H1 (cell line): ENCODE measurements at regions not wholly inside any gene's neighbourhood (a gene's known extent, or its start where the extent isn't known, plus 50 kb on each side); places are given as distances from the start of the nearest gene placed in this dataset.

Source experiments
- CTCF ChIA-PET: fragments of 300-600 bp; sonication (Branson Sonifier 250); formaldehyde crosslinking; loops from one replicate; lab custom pipeline; 2021; ENCODE audit not compliant: partially characterized antibody; lab: Charles Lee
- POLR2A ChIA-PET: fragments of 300-600 bp; sonication (Branson Sonifier 250); formaldehyde crosslinking; loops from one replicate; lab custom pipeline; 2021; ENCODE audit warnings: inconsistent platforms; ENCODE audit not compliant: partially characterized antibody; lab: Charles Lee
- DNase-seq, 2 experiments: peaks; one replicate each; pipeline versions ENCODE4 v3.0.0 to v3.0.0-alpha.2; 2010 to 2022; ENCODE audit warnings: low spot score in 2 of 2, low read depth in 1 of 2, mixed read lengths in 1 of 2
- FAIRE-seq: peaks from 2 replicates; lab custom pipeline; 2011; peaks lifted over from hg19 to GRCh38; lab: Jason Lieb, UNC
- H2AFZ ChIP-seq: 2 replicates; pipeline ENCODE4 v1.8.1; 2012; ENCODE audit warnings: low read length, inconsistent platforms
- H2AK5ac ChIP-seq: 2 replicates; pipeline ENCODE4 v1.6.1; 2013; ENCODE audit warnings: low read depth, low read length
- H2BK120ac ChIP-seq: replicated peaks from 2 replicates; pipeline ENCODE3; 2013; ENCODE audit warnings: low read depth, low read length, inconsistent platforms
- H2BK12ac ChIP-seq: 2 replicates; pipeline ENCODE4 v1.6.1; 2013; ENCODE audit warnings: low read depth, low read length
- H2BK15ac ChIP-seq: 2 replicates; pipeline ENCODE4 v1.6.1; 2013; ENCODE audit warnings: low read length
- H2BK20ac ChIP-seq: 2 replicates; pipeline ENCODE4 v1.6.1; 2013; ENCODE audit warnings: low read length
- H2BK5ac ChIP-seq: 2 replicates; pipeline ENCODE4 v1.6.1; 2013; ENCODE audit warnings: low read depth, low read length
- H3K14ac ChIP-seq: 2 replicates; pipeline ENCODE4 v1.6.1; 2013; ENCODE audit warnings: inconsistent platforms; ENCODE audit not compliant: insufficient read length
- H3K18ac ChIP-seq: 2 replicates; pipeline ENCODE4 v1.6.1; 2013; ENCODE audit warnings: low read length; ENCODE audit errors: extremely low read depth
- H3K23ac ChIP-seq: 2 replicates; pipeline ENCODE4 v1.6.1; 2013; ENCODE audit warnings: inconsistent platforms; ENCODE audit not compliant: insufficient read length
- H3K23me2 ChIP-seq: 2 replicates; pipeline ENCODE4 v1.6.1; 2013; ENCODE audit warnings: low read depth, low read length
- H3K27ac ChIP-seq: 2 replicates; pipeline ENCODE4 v1.6.1; 2011; ENCODE audit warnings: low read depth, low read length, inconsistent platforms
- H3K27me3 ChIP-seq, 4 experiments: replicated peaks in 1 of 4; 1 replicate in 1 of 4; 2 replicates in 3 of 4; pipeline versions ENCODE4 v1.6.1 to v1.8.1; 2011 to 2013; ENCODE audit warnings: low read length in 3 of 4, mild to moderate bottlenecking in 3 of 4, inconsistent platforms in 2 of 4, mixed read lengths in 2 of 4, moderate library complexity in 1 of 4; ENCODE audit not compliant: control insufficient read depth in 3 of 4, insufficient read depth in 3 of 4; ENCODE audit errors: extremely low read depth in 1 of 4
- H3K36me3 ChIP-seq, 4 experiments: 2 replicates each; pipeline versions ENCODE4 v1.6.1 to v1.8.1; 2011 to 2013; ENCODE audit warnings: mild to moderate bottlenecking in 4 of 4, low read length in 3 of 4, moderate library complexity in 2 of 4, control low read depth in 1 of 4, inconsistent platforms in 1 of 4; ENCODE audit not compliant: insufficient read depth in 4 of 4, control insufficient read depth in 2 of 4
- H3K4ac ChIP-seq: replicated peaks from 2 replicates; pipeline ENCODE3; 2013; ENCODE audit warnings: low read length, low read depth, mixed read lengths, inconsistent platforms; ENCODE audit not compliant: insufficient read length
- H3K4me1 ChIP-seq, 4 experiments: replicated peaks in 1 of 4; 1 replicate in 1 of 4; 2 replicates in 3 of 4; pipeline versions ENCODE4 v1.6.1 to v1.8.1; 2011 to 2013; ENCODE audit warnings: low read length in 3 of 4, inconsistent platforms in 2 of 4, mixed read lengths in 1 of 4; ENCODE audit not compliant: insufficient read depth in 4 of 4, control insufficient read depth in 3 of 4
- H3K4me2 ChIP-seq, 2 experiments: 2 replicates each; pipeline versions ENCODE4 v1.6.1 to v1.8.1; 2011 to 2013; ENCODE audit warnings: low read depth in 2 of 2, low read length in 2 of 2, control low read depth in 1 of 2, inconsistent platforms in 1 of 2, mild to moderate bottlenecking in 1 of 2; ENCODE audit not compliant: insufficient read depth in 1 of 2
- H3K4me3 ChIP-seq, 4 experiments: fragments of 200-600, 300-600 bp in 1 of 4; sonication (generic), shearing (Covaris generic), sonication (Bioruptor Twin) in 1 of 4; 2 replicates each; pipeline versions ENCODE4 v1.5.1 to v1.8.1; 2011 to 2016; ENCODE audit warnings: low read length in 4 of 4, low read depth in 3 of 4, control low read depth in 2 of 4, inconsistent platforms in 2 of 4, mild to moderate bottlenecking in 2 of 4, mixed read lengths in 1 of 4, moderate library complexity in 1 of 4; ENCODE audit not compliant: insufficient read depth in 2 of 4; ENCODE audit errors: extremely low read depth in 1 of 4
- H3K56ac ChIP-seq: replicated peaks from 2 replicates; pipeline ENCODE3; 2013; ENCODE audit warnings: low read depth, mild to moderate bottlenecking, mixed read lengths, low read length, inconsistent platforms; ENCODE audit not compliant: insufficient read length
- H3K79me1 ChIP-seq: 2 replicates; pipeline ENCODE4 v1.6.1; 2013; ENCODE audit warnings: low read depth, low read length, control low read depth
- H3K79me2 ChIP-seq, 2 experiments: 2 replicates each; pipeline versions ENCODE4 v1.6.1 to v1.8.1; 2012 to 2013; ENCODE audit warnings: low read length in 2 of 2, mild to moderate bottlenecking in 2 of 2, inconsistent platforms in 1 of 2; ENCODE audit not compliant: insufficient read depth in 2 of 2, control insufficient read depth in 1 of 2
- H3K9ac ChIP-seq, 4 experiments: replicated peaks in 1 of 4; 1 replicate in 1 of 4; 2 replicates in 3 of 4; pipeline versions ENCODE4 v1.6.1 to v1.8.1; 2011 to 2013; ENCODE audit warnings: low read depth in 3 of 4, low read length in 3 of 4, control low read depth in 2 of 4, mild to moderate bottlenecking in 2 of 4, moderate library complexity in 2 of 4, inconsistent platforms in 1 of 4; ENCODE audit errors: extremely low read depth in 1 of 4
- H3K9me3 ChIP-seq, 2 experiments: 2 replicates each; pipeline versions ENCODE4 v1.6.1 to v1.8.1; 2012 to 2013; ENCODE audit warnings: mild to moderate bottlenecking in 2 of 2, moderate library complexity in 2 of 2, control low read depth in 1 of 2, inconsistent platforms in 1 of 2, low read depth in 1 of 2, low read length in 1 of 2, mixed read lengths in 1 of 2; ENCODE audit not compliant: insufficient read depth in 2 of 2
- H4K20me1 ChIP-seq, 2 experiments: replicated peaks in 1 of 2; 2 replicates each; pipeline versions ENCODE3 to v1.8.1; 2011 to 2013; ENCODE audit warnings: inconsistent platforms in 2 of 2, low read length in 2 of 2, mild to moderate bottlenecking in 1 of 2; ENCODE audit not compliant: insufficient read depth in 2 of 2, control insufficient read depth in 1 of 2
- H4K5ac ChIP-seq: 2 replicates; pipeline ENCODE4 v1.6.1; 2013; ENCODE audit warnings: low read length, low read depth, mixed read lengths, inconsistent platforms; ENCODE audit not compliant: insufficient read length
- H4K8ac ChIP-seq: 2 replicates; pipeline ENCODE4 v1.8.0; 2013; ENCODE audit warnings: mild to moderate bottlenecking, moderate library complexity, low read length, inconsistent platforms; ENCODE audit not compliant: insufficient read depth; ENCODE audit errors: extremely low read depth
- H4K91ac ChIP-seq: replicated peaks from 2 replicates; pipeline ENCODE3; 2013; ENCODE audit warnings: low read length, mixed read lengths, inconsistent platforms; ENCODE audit not compliant: insufficient read length
- CREB1 ChIP-seq: IDR thresholded peaks from 2 replicates; pipeline ENCODE4 v1.6.1; 2012; ENCODE audit warnings: inconsistent platforms
- RFX5 ChIP-seq: IDR thresholded peaks from 2 replicates; pipeline ENCODE4 v1.6.1; 2011; ENCODE audit warnings: low read depth, low read length, improper control_type of control experiment, borderline replicate concordance
- RXRA ChIP-seq: IDR thresholded peaks from 2 replicates; pipeline ENCODE4 v1.6.1; 2011; ENCODE audit warnings: low read depth, mild to moderate bottlenecking, low read length, moderate library complexity; ENCODE audit not compliant: insufficient read depth
- TBP ChIP-seq: IDR thresholded peaks from 2 replicates; pipeline ENCODE4 v1.6.1; 2011; ENCODE audit warnings: low read depth, low read length, improper control_type of control experiment
- YY1 ChIP-seq: IDR thresholded peaks from 2 replicates; pipeline ENCODE4 v1.6.1; 2011; ENCODE audit warnings: low read depth, mild to moderate bottlenecking, low read length
- WGBS, 2 experiments: shearing (Covaris generic) in 1 of 2; methylation state at CpG; one replicate each; pipeline versions ENCODE4 v1.1.6 to v1.1.7; 2013 to 2015; ENCODE audit warnings: low lambda C conversion rate in 2 of 2, mixed read lengths in 2 of 2, inconsistent platforms in 1 of 2, low coverage in 1 of 2, missing lambda C conversion rate in 1 of 2; ENCODE audit not compliant: insufficient replicate concordance in 2 of 2, insufficient coverage in 1 of 2, insufficient read length in 1 of 2; ENCODE audit errors: extremely low coverage in 1 of 2, missing lambda C conversion rate in 1 of 2; 5-methylcytosine and 5-hydroxymethylcytosine counted together

GRCh38 chr10:3971713-3972112, 186.7 kb upstream of the KLF6 start:
- H3K14ac ChIP-seq: no peak overlapping the region
- H2BK20ac ChIP-seq: no peak overlapping the region
- ChIA-PET POLR2A (no interaction called here), CTCF (no interaction called here)
- no peak overlapping the region for H3K18ac ChIP-seq
- FAIRE-seq: no peak
- no peak for DNase-seq
- no peaks in the 10 kb centered on the region for H3K4me1 ChIP-seq
- H2AFZ ChIP-seq: no peak overlapping the region
- H3K23ac ChIP-seq: no peak overlapping the region
- no peaks in the 10 kb centered on the region for H3K23me2 ChIP-seq
- H2BK12ac ChIP-seq: no peak overlapping the region
- H3K36me3 ChIP-seq: no peaks in the 10 kb centered on the region
- H4K8ac ChIP-seq: no peak overlapping the region
- H3K4ac ChIP-seq: no peak overlapping the region
- no peak overlapping the region for H4K91ac ChIP-seq
- WGBS, 2 experiments: 74% methylated on average over 6 of the region's 6 CpGs; no CpG with 5 or more reads in 1 of the 2 experiments
- no peak overlapping the region for H2BK5ac ChIP-seq
- no peaks in the 10 kb centered on the region for H3K27me3 ChIP-seq
- no peak for TF ChIP-seq RFX5
- TF ChIP-seq YY1: no peak
- no peak for TF ChIP-seq CREB1
- no peak for TF ChIP-seq TBP
- TF ChIP-seq RXRA: no peak
- no peak overlapping the region for H4K5ac ChIP-seq
- H3K4me2 ChIP-seq: no peak overlapping the region
- H3K79me1 ChIP-seq: no peaks in the 10 kb centered on the region
- no peaks in the 10 kb centered on the region for H4K20me1 ChIP-seq
- H2AK5ac ChIP-seq: no peak overlapping the region
- no peak overlapping the region for H2BK120ac ChIP-seq
- H2BK15ac ChIP-seq: no peak overlapping the region
- no peak overlapping the region for H3K56ac ChIP-seq
- H3K9ac ChIP-seq: no peak overlapping the region
- no peaks in the 10 kb centered on the region; a peak in 1 of 4 replicates for H3K9me3 ChIP-seq
- no peaks in the 10 kb centered on the region for H3K79me2 ChIP-seq
- no peak overlapping the region for H3K27ac ChIP-seq
- no peak overlapping the region for H3K4me3 ChIP-seq
